PC-3 (cell line): ENCODE measurements at regions not wholly inside any gene's neighbourhood (a gene's known extent, or its start where the extent isn't known, plus 50 kb on each side); places are given as distances from the start of the nearest gene placed in this dataset.

ENCODE experiments used
- ATAC-seq: fragments of 200-7000 bp; cut with Tn5 transposase; 2 replicates; pipeline ENCODE4 v1.9.1; 2020; ENCODE audit warnings: mild to moderate bottlenecking, moderate library complexity
- BruUV-seq: library from RNA; stranded (reverse); fragments of 400-500 nt; replicated peaks from 2 replicates; lab custom pipeline; 2021; lab: Mats Ljungman, UMichigan
- CTCF ChIA-PET: fragments of 300-600 bp; sonication (Branson Sonifier 250); formaldehyde crosslinking; loops from one replicate; lab custom pipeline; 2022; ENCODE audit warnings: antibody characterized with exemption; lab: Charles Lee
- POLR2A ChIA-PET: fragments of 300-600 bp; sonication (Branson Sonifier 250); formaldehyde crosslinking; loops from one replicate; lab custom pipeline; 2022; ENCODE audit warnings: antibody characterized with exemption; ENCODE audit not compliant: unreplicated experiment; lab: Charles Lee
- DNase-seq: peaks from one replicate; pipeline ENCODE4 v3.0.0-alpha.2; 2015
- H2AFZ ChIP-seq: fragments of 300-600 bp; sonication (generic); 2 replicates; pipeline ENCODE4 v1.6.0; 2016; ENCODE audit warnings: antibody characterized with exemption, low read length
- H3F3A ChIP-seq: fragments of 300-600 bp; sonication (generic); one replicate; pipeline ENCODE4 v1.6.0; 2017; ENCODE audit warnings: antibody characterized with exemption, low read length, control low read depth, mild to moderate bottlenecking; ENCODE audit not compliant: unreplicated experiment
- H3K27ac ChIP-seq: fragments of 300-600 bp; sonication (generic); 2 replicates; pipeline ENCODE4 v1.5.1; 2016; ENCODE audit warnings: mild to moderate bottlenecking, low read length
- H3K27me3 ChIP-seq: fragments of 300-600 bp; sonication (generic); 2 replicates; pipeline ENCODE4 v1.6.1; 2016; ENCODE audit warnings: low read length, mixed read lengths
- H3K36me3 ChIP-seq: fragments of 300-600 bp; sonication (generic); 2 replicates; pipeline ENCODE4 v1.6.1; 2016; ENCODE audit warnings: low read depth, mixed run types, low read length, mixed read lengths
- H3K4me1 ChIP-seq: fragments of 300-600 bp; sonication (generic); 2 replicates; pipeline ENCODE4 v1.5.1; 2016; ENCODE audit warnings: low read length; ENCODE audit not compliant: insufficient read depth
- H3K4me2 ChIP-seq: fragments of 300-600 bp; sonication (generic); 2 replicates; pipeline ENCODE4 v1.6.0; 2016; ENCODE audit warnings: low read length
- H3K4me3 ChIP-seq: fragments of 300-600 bp; sonication (generic); 2 replicates; pipeline ENCODE4 v1.5.1; 2016; ENCODE audit warnings: mild to moderate bottlenecking, low read length, mixed read lengths
- H3K79me2 ChIP-seq: fragments of 300-600 bp; sonication (generic); 2 replicates; pipeline ENCODE4 v1.6.1; 2017; ENCODE audit warnings: low read length, mixed read lengths
- H3K9ac ChIP-seq: fragments of 300-600 bp; sonication (generic); 2 replicates; pipeline ENCODE4 v1.6.0; 2016; ENCODE audit warnings: mild to moderate bottlenecking, low read length
- H3K9me2 ChIP-seq: fragments of 300-600 bp; sonication (generic); replicated peaks from 2 replicates; pipeline ENCODE4 v1.6.1; 2016; ENCODE audit warnings: mixed run types, low read length, mixed read lengths
- H3K9me3 ChIP-seq: fragments of 300-600 bp; sonication (generic); 2 replicates; pipeline ENCODE4 v1.6.1; 2016; ENCODE audit warnings: low read length, mixed read lengths
- H4K20me1 ChIP-seq: fragments of 300-600 bp; sonication (generic); 2 replicates; pipeline ENCODE4 v1.6.1; 2016; ENCODE audit warnings: low read length, mixed read lengths
- EZH2 ChIP-seq: fragments of 300-600 bp; sonication (generic); IDR thresholded peaks from one replicate; pipeline ENCODE4 v1.6.1; 2017; ENCODE audit warnings: antibody characterized with exemption, mild to moderate bottlenecking, low read length; ENCODE audit not compliant: unreplicated experiment
- EZH2phosphoT487 ChIP-seq: fragments of 300-600 bp; sonication (generic); IDR thresholded peaks from 2 replicates; pipeline ENCODE4 v1.6.1; 2018; ENCODE audit warnings: mild to moderate bottlenecking, antibody characterized with exemption, low read length, borderline replicate concordance
- intact Hi-C: fragments of 100-400 bp; cut with micrococcal nuclease; formaldehyde crosslinking; loops from 2 replicates; pipeline ENCODE4 v1.9.0; 2023
- TF ChIP-seq, protein P1 (sequence below): fragments of 300-600 bp; sonication (generic); conservative IDR thresholded peaks from 2 replicates; pipeline ENCODE4 v1.5.1; 2017; ENCODE audit warnings: antibody characterized with exemption, low read depth, mild to moderate bottlenecking, low read length

DNA sequence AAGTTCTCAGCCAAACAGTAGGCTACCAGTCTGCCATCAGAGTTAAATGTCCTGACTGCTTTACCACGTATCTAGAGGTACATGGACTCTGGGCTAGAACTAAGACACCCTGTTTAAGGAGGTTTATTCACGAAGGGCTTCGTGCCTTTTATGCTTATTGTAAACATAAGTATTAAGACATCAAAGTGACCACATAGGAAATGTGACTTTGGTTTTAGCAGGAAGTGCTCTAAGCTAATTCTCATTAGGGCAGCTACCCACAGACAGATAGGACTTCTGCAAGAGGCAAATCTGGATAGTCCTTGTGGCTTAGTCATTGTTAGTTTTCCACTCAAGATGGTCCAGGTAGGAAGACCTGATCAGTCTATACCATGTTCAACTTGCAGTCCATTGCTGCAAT, 233.3 kb upstream of the MGAT5 start:
- H3K9ac ChIP-seq: no peak overlapping the region
- no peak overlapping the region for H3K4me3 ChIP-seq
- no peak overlapping the region for H3K4me2 ChIP-seq
- H2AFZ ChIP-seq: no peak overlapping the region
- no peaks in the 10 kb centered on the region for H3K9me2 ChIP-seq
- no peak for ATAC-seq
- intact Hi-C loops: no loop called here
- no TSS peak for BruUV-seq
- no peaks in the 10 kb centered on the region for H4K20me1 ChIP-seq
- H3K9me3 ChIP-seq: no peaks in the 10 kb centered on the region
- no peak overlapping the region for H3K27ac ChIP-seq
- TF ChIP-seq EZH2: no peak
- no peak for TF ChIP-seq EZH2phosphoT487
- TF ChIP-seq, protein P1, sequence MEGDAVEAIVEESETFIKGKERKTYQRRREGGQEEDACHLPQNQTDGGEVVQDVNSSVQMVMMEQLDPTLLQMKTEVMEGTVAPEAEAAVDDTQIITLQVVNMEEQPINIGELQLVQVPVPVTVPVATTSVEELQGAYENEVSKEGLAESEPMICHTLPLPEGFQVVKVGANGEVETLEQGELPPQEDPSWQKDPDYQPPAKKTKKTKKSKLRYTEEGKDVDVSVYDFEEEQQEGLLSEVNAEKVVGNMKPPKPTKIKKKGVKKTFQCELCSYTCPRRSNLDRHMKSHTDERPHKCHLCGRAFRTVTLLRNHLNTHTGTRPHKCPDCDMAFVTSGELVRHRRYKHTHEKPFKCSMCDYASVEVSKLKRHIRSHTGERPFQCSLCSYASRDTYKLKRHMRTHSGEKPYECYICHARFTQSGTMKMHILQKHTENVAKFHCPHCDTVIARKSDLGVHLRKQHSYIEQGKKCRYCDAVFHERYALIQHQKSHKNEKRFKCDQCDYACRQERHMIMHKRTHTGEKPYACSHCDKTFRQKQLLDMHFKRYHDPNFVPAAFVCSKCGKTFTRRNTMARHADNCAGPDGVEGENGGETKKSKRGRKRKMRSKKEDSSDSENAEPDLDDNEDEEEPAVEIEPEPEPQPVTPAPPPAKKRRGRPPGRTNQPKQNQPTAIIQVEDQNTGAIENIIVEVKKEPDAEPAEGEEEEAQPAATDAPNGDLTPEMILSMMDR: no peak
- no peaks in the 10 kb centered on the region for H3F3A ChIP-seq
- H3K27me3 ChIP-seq: peaks cover 9% of the 10 kb centered on the region; the same call in 1 of the 2 replicates
- no peaks in the 10 kb centered on the region for H3K36me3 ChIP-seq
- no peak for DNase-seq
- POLR2A ChIA-PET: no interaction called here
- no peaks in the 10 kb centered on the region for H3K79me2 ChIP-seq
- CTCF ChIA-PET: no interaction called here
- H3K4me1 ChIP-seq: no peaks in the 10 kb centered on the region

DNA sequence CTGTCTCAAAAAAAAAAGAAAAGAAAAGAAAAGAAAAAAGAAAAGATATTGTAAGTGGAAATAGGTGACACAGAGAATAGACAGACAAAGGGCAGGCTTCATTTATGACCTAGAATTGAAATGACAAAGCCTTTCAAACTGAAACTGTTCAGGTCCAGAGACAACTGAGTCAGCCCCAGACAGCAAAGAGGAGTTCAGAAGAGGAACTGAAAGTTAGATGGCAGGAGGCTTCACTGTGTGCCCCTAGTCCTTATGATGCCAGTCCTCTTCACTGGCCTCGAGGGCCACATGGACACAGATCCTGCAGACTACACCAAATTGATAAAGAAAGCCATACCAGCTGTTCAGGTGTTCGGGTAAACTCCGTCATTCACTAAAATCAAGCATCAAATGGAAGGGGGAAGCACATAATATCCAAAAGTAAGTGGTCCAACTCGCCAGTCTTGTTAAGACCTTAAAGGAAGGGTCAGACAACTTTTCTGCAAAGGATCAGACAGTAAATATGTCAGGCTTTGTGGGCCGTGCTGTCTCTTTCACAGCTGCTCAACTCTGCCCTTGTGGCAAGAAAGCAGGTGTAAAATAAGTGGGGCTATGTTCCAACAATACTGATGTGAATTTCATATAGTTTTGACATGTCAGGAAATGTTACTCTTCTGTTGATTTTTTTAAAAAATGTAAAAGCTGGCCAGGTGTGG, 231.9 kb upstream of the MGAT5 start:
- H3K9me2 ChIP-seq: no peaks in the 10 kb centered on the region
- TF ChIP-seq EZH2phosphoT487 (no peak), EZH2 (no peak)
- TF ChIP-seq, protein P1: no peak
- no peak overlapping the region for H3K9ac ChIP-seq
- H3K36me3 ChIP-seq: no peaks in the 10 kb centered on the region
- ATAC-seq: no peak
- no peaks in the 10 kb centered on the region for H3K79me2 ChIP-seq
- no peaks in the 10 kb centered on the region for H3K4me1 ChIP-seq
- H3K4me2 ChIP-seq: no peak overlapping the region
- DNase-seq: no peak
- H3K9me3 ChIP-seq: no peaks in the 10 kb centered on the region
- intact Hi-C loops: no loop called here
- no peak overlapping the region for H3K4me3 ChIP-seq
- H3K27ac ChIP-seq: no peak overlapping the region
- ChIA-PET POLR2A (no interaction called here), CTCF (no interaction called here)
- peaks cover 13% of the 10 kb centered on the region; the same call in 1 of the 2 replicates for H3K27me3 ChIP-seq
- H3F3A ChIP-seq: no peaks in the 10 kb centered on the region
- H2AFZ ChIP-seq: no peak overlapping the region
- no peaks in the 10 kb centered on the region for H4K20me1 ChIP-seq
- BruUV-seq: no TSS peak

DNA sequence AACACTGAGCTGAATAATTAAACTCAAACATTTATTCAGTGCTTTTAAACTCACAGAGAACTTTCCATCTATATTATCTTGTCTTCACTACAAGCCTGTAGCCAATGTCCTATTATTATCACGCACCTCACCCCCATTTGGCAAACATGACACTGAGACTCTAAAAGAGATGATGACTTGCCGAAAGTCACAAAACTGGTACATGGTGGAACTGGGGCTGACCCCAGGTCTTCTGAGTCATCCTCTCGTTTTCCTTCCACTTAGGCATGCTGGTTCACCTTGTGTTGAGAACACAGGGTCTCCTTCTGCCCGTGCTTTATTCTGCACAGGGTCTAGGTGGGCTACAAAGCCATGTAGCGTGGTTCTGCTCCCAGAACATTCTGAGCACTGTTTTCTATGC, 230.0 kb upstream of the MGAT5 start:
- H3K9me2 ChIP-seq: no peaks in the 10 kb centered on the region
- no peaks in the 10 kb centered on the region for H3K36me3 ChIP-seq
- no peak overlapping the region for H3K27ac ChIP-seq
- H3K9ac ChIP-seq: no peak overlapping the region
- ChIA-PET CTCF (no interaction called here), POLR2A (no interaction called here)
- TF ChIP-seq, protein P1: no peak
- TF ChIP-seq EZH2phosphoT487: no peak
- no peak for TF ChIP-seq EZH2
- no peaks in the 10 kb centered on the region for H3F3A ChIP-seq
- H3K79me2 ChIP-seq: no peaks in the 10 kb centered on the region
- no peak overlapping the region for H3K4me3 ChIP-seq
- DNase-seq (peak; percentile 14), ATAC-seq (no peak)
- H3K4me1 ChIP-seq: no peaks in the 10 kb centered on the region
- H3K4me2 ChIP-seq: no peak overlapping the region
- BruUV-seq: no TSS peak
- no peak overlapping the region for H2AFZ ChIP-seq
- H3K27me3 ChIP-seq: peaks cover 19% of the 10 kb centered on the region
- H4K20me1 ChIP-seq: no peaks in the 10 kb centered on the region
- no peaks in the 10 kb centered on the region for H3K9me3 ChIP-seq
- intact Hi-C loops: no loop called here
